22Rv1 (cell line): ENCODE measurements at regions not wholly inside any gene's neighbourhood (a gene's known extent, or its start where the extent isn't known, plus 50 kb on each side); places are given as distances from the start of the nearest gene placed in this dataset.

Experiments
- H3K27ac ChIP-seq: fragments of 450-650 bp; 2 replicates; pipeline ENCODE4 v1.5.1; 2017
- ZFX ChIP-seq: fragments of 450-650 bp; IDR thresholded peaks from 2 replicates; pipeline ENCODE4 v1.6.1; 2017; ENCODE audit warnings: antibody characterized with exemption, borderline replicate concordance
- TF ChIP-seq, protein P1 (sequence below): fragments of 450-650 bp; IDR thresholded peaks from 2 replicates; pipeline ENCODE4 v1.5.1; 2017; ENCODE audit warnings: mild to moderate bottlenecking

DNA sequence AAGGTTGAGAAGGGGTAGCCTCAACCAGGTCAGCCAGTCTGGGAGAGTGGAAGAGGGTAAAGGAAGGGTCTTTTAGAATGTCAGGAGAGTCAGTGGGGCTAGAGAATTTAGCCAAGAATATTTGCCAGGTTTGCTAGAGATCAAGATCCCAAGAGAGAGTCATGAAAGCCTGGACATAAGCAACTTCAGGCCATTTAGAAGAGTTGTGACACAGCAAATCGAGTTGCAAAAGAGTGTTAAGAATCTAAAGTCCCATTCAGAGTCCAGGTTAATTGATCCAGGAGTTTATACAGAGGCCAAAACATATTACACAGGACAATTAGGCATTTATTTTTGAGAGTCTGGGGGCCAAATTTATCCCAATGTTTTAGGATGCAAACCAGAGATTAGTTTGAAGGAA lies 1260.1 kb upstream of the ACO1 start:
- H3K27ac ChIP-seq = no peak overlapping the region
- TF ChIP-seq, protein P1, sequence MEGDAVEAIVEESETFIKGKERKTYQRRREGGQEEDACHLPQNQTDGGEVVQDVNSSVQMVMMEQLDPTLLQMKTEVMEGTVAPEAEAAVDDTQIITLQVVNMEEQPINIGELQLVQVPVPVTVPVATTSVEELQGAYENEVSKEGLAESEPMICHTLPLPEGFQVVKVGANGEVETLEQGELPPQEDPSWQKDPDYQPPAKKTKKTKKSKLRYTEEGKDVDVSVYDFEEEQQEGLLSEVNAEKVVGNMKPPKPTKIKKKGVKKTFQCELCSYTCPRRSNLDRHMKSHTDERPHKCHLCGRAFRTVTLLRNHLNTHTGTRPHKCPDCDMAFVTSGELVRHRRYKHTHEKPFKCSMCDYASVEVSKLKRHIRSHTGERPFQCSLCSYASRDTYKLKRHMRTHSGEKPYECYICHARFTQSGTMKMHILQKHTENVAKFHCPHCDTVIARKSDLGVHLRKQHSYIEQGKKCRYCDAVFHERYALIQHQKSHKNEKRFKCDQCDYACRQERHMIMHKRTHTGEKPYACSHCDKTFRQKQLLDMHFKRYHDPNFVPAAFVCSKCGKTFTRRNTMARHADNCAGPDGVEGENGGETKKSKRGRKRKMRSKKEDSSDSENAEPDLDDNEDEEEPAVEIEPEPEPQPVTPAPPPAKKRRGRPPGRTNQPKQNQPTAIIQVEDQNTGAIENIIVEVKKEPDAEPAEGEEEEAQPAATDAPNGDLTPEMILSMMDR = no peak
- TF ChIP-seq ZFX = no peak

DNA sequence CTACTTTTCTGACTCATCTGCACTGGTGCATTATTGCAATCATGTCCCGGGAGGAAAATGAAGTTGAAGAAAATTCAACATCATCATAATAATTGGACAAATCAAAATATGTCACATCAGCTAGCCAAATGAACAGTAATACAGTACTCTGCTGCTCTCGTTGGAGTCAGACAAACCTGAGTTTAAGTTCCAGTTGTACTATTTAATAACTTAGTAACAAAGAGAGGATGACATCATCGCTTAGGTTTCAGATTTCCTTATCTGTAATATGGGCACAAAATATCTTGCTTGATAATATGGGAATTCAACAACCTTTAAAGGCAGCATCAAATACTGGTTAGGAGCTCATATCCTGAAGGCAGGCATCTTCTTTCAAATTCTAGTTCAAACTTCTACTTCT lies 1248.9 kb upstream of the ACO1 start:
- H3K27ac ChIP-seq = no peak overlapping the region
- TF ChIP-seq ZFX = no peak
- TF ChIP-seq, protein P1 = no peak

DNA sequence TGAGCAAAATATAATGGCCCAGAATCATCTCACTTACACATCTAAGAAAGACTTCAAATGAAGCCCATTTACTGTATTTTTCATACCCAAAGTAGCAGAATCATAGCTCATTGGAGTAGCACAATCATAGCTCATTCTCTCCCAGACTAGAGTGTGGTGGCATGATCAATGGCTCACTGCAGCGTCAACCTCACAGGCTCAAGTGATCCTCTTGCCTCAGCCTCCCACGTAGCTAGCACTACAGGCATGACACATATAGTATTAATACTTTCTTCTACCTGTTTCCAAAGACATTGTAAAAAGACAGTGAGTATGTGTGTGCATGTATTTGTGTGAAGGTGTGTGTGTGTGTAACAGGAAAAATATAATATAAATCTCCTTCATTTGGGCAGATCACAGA lies 1247.9 kb upstream of the ACO1 start:
- H3K27ac ChIP-seq = no peak overlapping the region
- no peak for TF ChIP-seq ZFX
- TF ChIP-seq, protein P1 = no peak

DNA sequence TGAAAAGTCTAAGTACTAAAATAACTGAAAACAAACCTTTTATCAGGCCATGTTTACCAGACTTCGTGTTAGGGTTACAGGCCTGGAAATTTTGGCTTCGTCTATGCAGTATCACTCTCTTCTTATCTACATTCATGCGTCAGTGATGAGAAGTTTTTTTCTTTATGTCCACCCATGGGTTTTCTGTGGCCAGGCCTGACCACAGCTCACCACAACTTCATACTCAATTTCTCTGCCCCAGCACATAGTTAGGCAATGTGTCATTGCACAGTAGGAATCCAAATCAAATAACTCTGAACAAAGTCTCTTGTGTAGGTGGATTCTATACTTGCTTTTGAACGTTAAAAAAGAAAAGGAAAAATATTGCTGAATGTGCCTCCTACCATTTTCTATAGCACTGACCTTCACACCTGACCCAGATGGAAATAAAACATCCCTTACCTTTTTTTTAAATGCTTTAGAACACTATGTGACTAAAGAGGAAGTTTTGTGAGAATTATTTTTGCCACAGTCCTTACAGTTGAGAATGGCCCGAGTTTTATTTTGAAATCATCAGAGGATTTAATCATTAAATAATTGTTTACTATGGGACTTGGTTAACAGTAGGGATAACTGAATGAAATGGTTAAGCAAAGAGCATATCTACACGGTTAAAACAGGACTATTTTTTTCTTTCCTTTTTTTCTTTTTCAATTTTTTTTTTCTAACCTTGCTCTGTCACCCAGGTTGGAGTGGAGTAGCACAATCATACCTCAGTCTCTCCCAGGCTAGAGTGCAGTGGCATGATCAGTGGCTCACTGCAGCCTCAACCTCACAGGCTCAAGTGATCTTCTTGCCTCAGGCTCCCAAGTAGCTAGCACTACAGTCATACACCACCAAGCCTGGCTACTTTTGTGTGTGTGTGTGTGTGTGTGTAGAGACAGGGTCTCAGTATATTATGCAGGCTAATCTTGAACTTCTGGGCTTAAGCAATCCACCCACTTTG lies 1247.0 kb upstream of the ACO1 start:
- H3K27ac ChIP-seq = no peak overlapping the region
- TF ChIP-seq, protein P1 = no peak
- no peak for TF ChIP-seq ZFX

DNA sequence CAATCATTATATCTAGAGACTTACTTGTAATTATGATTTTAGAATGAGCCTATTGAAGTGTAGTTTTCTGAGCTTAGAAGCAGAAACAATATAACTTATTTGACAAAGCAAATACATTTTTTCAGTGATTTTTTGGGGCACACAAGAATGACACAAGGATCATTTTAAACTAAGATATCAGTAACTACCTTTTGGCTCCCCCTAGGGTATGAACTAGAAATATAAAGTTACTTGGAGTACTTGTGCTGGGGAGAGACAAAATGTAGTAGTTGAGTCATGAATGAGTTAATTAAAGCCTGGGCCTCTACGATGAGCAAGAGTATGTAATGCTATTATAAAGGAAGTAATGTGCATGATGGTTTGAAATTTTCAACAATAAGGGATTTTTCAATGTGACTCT lies 1244.1 kb upstream of the ACO1 start:
- H3K27ac ChIP-seq = no peak overlapping the region
- TF ChIP-seq, protein P1 = peak; percentile 77
- no peak for TF ChIP-seq ZFX

DNA sequence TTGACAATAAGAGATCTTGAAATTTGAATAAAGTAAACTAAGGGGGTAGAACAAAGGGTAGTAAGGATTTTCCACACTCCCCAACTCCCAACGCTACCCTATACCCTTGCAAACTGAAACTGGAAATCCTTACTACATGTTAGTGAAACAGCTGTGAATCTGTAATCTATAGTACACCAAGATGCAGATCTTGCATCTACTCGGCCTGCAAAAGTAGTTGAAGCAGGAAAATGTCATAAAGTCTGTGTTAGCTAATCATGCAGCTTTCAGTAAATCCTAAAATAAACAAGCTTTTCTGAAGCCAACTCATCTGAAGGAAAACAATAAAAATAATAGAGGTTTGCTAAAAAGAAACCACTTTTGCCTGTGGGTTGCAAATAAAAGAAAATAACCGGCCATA lies 1242.0 kb upstream of the ACO1 start:
- TF ChIP-seq, protein P1 = no peak
- no peak for TF ChIP-seq ZFX
- no peak overlapping the region for H3K27ac ChIP-seq

DNA sequence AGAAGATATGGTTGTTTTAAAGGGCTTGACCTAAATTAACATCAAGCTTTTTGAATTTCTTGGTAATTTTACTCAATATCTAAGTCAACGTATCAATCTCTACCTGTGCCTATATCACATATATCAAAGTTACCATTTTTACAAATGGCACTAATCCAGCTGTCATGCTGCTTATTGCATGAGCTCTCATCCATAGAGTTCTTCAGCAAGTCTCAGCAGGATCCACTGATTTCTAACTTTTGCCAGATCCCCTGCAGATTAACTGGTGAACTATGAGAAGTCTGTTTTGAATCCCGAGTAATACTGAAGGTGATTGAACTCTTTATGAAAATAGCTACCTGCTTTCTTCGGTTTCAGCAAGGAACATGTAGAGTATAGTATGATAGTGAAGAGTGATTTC lies 1239.8 kb upstream of the ACO1 start:
- TF ChIP-seq, protein P1 = no peak
- no peak for TF ChIP-seq ZFX
- no peak overlapping the region for H3K27ac ChIP-seq
